ENCODE measurements at regions not wholly inside any gene's neighbourhood (a gene's known extent, or its start where the extent isn't known, plus 50 kb on each side); places are given as distances from the start of the nearest gene placed in this dataset.

- Histone ChIP-seq H3K4me3 (no peak overlapping the region), H3K36me3 (no peaks in the 10 kb centered on the region), H3K27ac (no peak overlapping the region), H3K27me3 (no peaks in the 10 kb centered on the region), H3K4me1 (no peaks in the 10 kb centered on the region), H3K9me3 (no peaks in the 10 kb centered on the region)
- intact Hi-C loops (cut with DNase I): loop anchor here (2.0 kb wide), 1 partner anchor 57 kb away; no protein-coding TSS in a partner anchor
- TF ChIP-seq POLR2AphosphoS5 (IDR thresholded peaks at IDR 0.05; ENCODE audit: insufficient read depth in 1 of 2, low read depth in 1 of 2) (no peak), CTCF (IDR thresholded peaks at IDR 0.05) (no peak), POLR2A (IDR thresholded peaks at IDR 0.05) (no peak)
- DNase-seq (ENCODE audit: extremely low spot score in 2 of 2): no peak
Observed at GRCh38 chr2:159851941-159852340, 53.9 kb upstream of the CD302 start.

- Histone ChIP-seq H3K27me3 (no peaks in the 10 kb centered on the region), H3K9me3 (no peaks in the 10 kb centered on the region), H3K36me3 (no peaks in the 10 kb centered on the region), H3K4me1 (no peaks in the 10 kb centered on the region), H3K4me3 (no peak overlapping the region), H3K27ac (no peak overlapping the region)
- intact Hi-C loops (cut with DNase I): loop anchor here (2.0 kb wide), 1 partner anchor 58 kb away; no protein-coding TSS in a partner anchor
- DNase-seq (ENCODE audit: extremely low spot score in 2 of 2): no peak
- TF ChIP-seq POLR2AphosphoS5 (IDR thresholded peaks at IDR 0.05; ENCODE audit: insufficient read depth in 1 of 2, low read depth in 1 of 2) (no peak), CTCF (IDR thresholded peaks at IDR 0.05) (no peak), POLR2A (IDR thresholded peaks at IDR 0.05) (no peak)
Observed at GRCh38 chr2:159850789-159851188, 52.8 kb upstream of the CD302 start.

GRCh38 chr2:159849160-159849813, 51.3 kb upstream of the CD302 start:
- no peaks in the 10 kb centered on the region for H3K9me3 ChIP-seq
- intact Hi-C loops (cut with DNase I): no loop called here
- H3K27me3 ChIP-seq: no peaks in the 10 kb centered on the region
- H3K36me3 ChIP-seq: no peaks in the 10 kb centered on the region
- no peak for DNase-seq (ENCODE audit: extremely low spot score in 2 of 2)
- H3K27ac ChIP-seq: no peak overlapping the region
- no peak for TF ChIP-seq CTCF (IDR thresholded peaks at IDR 0.05)
- TF ChIP-seq POLR2A (IDR thresholded peaks at IDR 0.05): no peak
- TF ChIP-seq POLR2AphosphoS5 (IDR thresholded peaks at IDR 0.05; ENCODE audit: insufficient read depth in 1 of 2, low read depth in 1 of 2): no peak
- H3K4me1 ChIP-seq: no peaks in the 10 kb centered on the region
- no peak overlapping the region for H3K4me3 ChIP-seq

Measured in vagina (tissue), 2 donors.